GM12878 (cell line): ENCODE measurements at regions not wholly inside any gene's neighbourhood (a gene's known extent, or its start where the extent isn't known, plus 50 kb on each side); places are given as distances from the start of the nearest gene placed in this dataset.

ENCODE experiments used
- ATAC-seq: fragments of 200-7000 bp; cut with Tn5 transposase; 3 replicates; pipeline ENCODE4 v1.9.1; 2020; ENCODE audit warnings: mild to moderate bottlenecking, moderate library complexity
- BruUV-seq: library from RNA; stranded (reverse); fragments of 400-500 nt; replicated peaks from 2 replicates; lab custom pipeline; 2021; lab: Mats Ljungman, UMichigan
- CTCF ChIA-PET: fragments of 300-600 bp; sonication (Branson Sonifier 250); formaldehyde crosslinking; extraction: SDS; loops from one replicate; lab custom pipeline; 2021; ENCODE audit warnings: inconsistent platforms; lab: Yijun Ruan, JAX
- POLR2A ChIA-PET: fragments of 350-600 bp; formaldehyde crosslinking; extraction: SDS; loops from one replicate; lab custom pipeline; 2021; ENCODE audit warnings: inconsistent platforms; lab: Charles Lee
- RAD21 ChIA-PET: fragments of 300-600 bp; sonication (Branson Sonifier 250); formaldehyde crosslinking; loops from one replicate; lab custom pipeline; 2023; ENCODE audit warnings: antibody characterized with exemption; ENCODE audit not compliant: unreplicated experiment; lab: Charles Lee
- SMC1A ChIA-PET: fragments of 300-600 bp; sonication (Branson Sonifier 250); formaldehyde crosslinking; loops from one replicate; lab custom pipeline; 2023; ENCODE audit not compliant: unreplicated experiment, uncharacterized antibody; lab: Charles Lee
- DNase-seq: peaks from one replicate; pipeline ENCODE4 v3.0.0-alpha.2; 2011; ENCODE audit warnings: low read depth, low spot score
- FAIRE-seq: peaks from 3 replicates; lab custom pipeline; 2011; peaks lifted over from hg19 to GRCh38; lab: Jason Lieb, UNC
- H2AFZ ChIP-seq: 2 replicates; pipeline ENCODE4 v1.6.0; 2011; ENCODE audit warnings: low read depth, low read length, control low read depth; ENCODE audit not compliant: control insufficient read depth
- H3K27ac ChIP-seq: 2 replicates; pipeline ENCODE4 v1.5.1; 2011; ENCODE audit warnings: control low read depth; ENCODE audit not compliant: control insufficient read depth, insufficient read depth
- H3K27me3 ChIP-seq, 2 experiments: replicated peaks in 1 of 2; 2 replicates each; pipeline versions ENCODE4 v1.6.0 to v1.6.1; 2011; ENCODE audit warnings: low read length in 1 of 2; ENCODE audit not compliant: control insufficient read depth in 2 of 2, insufficient read depth in 2 of 2
- H3K36me3 ChIP-seq, 2 experiments: 2 replicates each; pipeline ENCODE4 v1.5.1; 2011; ENCODE audit warnings: low read length in 1 of 2; ENCODE audit not compliant: control insufficient read depth in 2 of 2, insufficient read depth in 2 of 2
- H3K4me1 ChIP-seq: 2 replicates; pipeline ENCODE4 v1.6.1; 2011; ENCODE audit warnings: mild to moderate bottlenecking, low read length, moderate library complexity, mixed read lengths; ENCODE audit not compliant: control insufficient read depth, insufficient read depth
- H3K4me2 ChIP-seq: 2 replicates; pipeline ENCODE4 v1.6.0; 2011; ENCODE audit warnings: control low read depth; ENCODE audit not compliant: control insufficient read depth, insufficient read depth
- H3K4me3 ChIP-seq: fragments of 200-600 bp; sonication (generic); 2 replicates; pipeline ENCODE4 v1.5.1; 2016
- H3K79me2 ChIP-seq: 2 replicates; pipeline ENCODE4 v1.6.0; 2011; ENCODE audit warnings: low read length; ENCODE audit not compliant: control insufficient read depth, insufficient read depth
- H3K9ac ChIP-seq: 2 replicates; pipeline ENCODE4 v1.8.0; 2011; ENCODE audit warnings: low read length, control low read depth, mixed read lengths; ENCODE audit not compliant: control insufficient read depth, insufficient read depth
- H3K9me3 ChIP-seq: replicated peaks from 3 replicates; pipeline ENCODE4 v1.5.1; 2011; ENCODE audit warnings: mild to moderate bottlenecking, low read length; ENCODE audit not compliant: control insufficient read depth, insufficient read depth
- H4K20me1 ChIP-seq: 2 replicates; pipeline ENCODE4 v1.6.0; 2011; ENCODE audit not compliant: control insufficient read depth, insufficient read depth
- CUX1 ChIP-seq: IDR thresholded peaks from 2 replicates; pipeline ENCODE4 v1.6.1; 2012; ENCODE audit warnings: improper control_type of control experiment, low read depth, low read length; ENCODE audit not compliant: insufficient replicate concordance
- DPF2 ChIP-seq: fragments of 450-650 bp; IDR thresholded peaks from 2 replicates; pipeline ENCODE4 v1.6.1; 2017; ENCODE audit warnings: mild to moderate bottlenecking
- ETV6 ChIP-seq, 2 experiments: fragments of 450-650 bp in 1 of 2; IDR thresholded peaks in 1 of 2; conservative IDR thresholded peaks in 1 of 2; 2 replicates each; pipeline ENCODE4 v1.6.1; 2014; ENCODE audit warnings: antibody characterized with exemption in 1 of 2, borderline replicate concordance in 1 of 2, low read depth in 1 of 2, mild to moderate bottlenecking in 1 of 2, moderate library complexity in 1 of 2
- FOXM1 ChIP-seq: IDR thresholded peaks from 2 replicates; pipeline ENCODE4 v1.6.1; 2012; ENCODE audit warnings: low read depth, mild to moderate bottlenecking, inconsistent platforms, low read length, moderate library complexity
- HDGF ChIP-seq: fragments of 450-650 bp; IDR thresholded peaks from 2 replicates; pipeline ENCODE4 v1.6.1; 2016; ENCODE audit warnings: antibody characterized with exemption
- IKZF2 ChIP-seq, 2 experiments: fragments of 450-650 bp; IDR thresholded peaks; 2 replicates each; pipeline ENCODE4 v1.6.1; 2017; ENCODE audit warnings: mild to moderate bottlenecking in 2 of 2, moderate library complexity in 2 of 2
- NFYA ChIP-seq: IDR thresholded peaks from 2 replicates; pipeline ENCODE4 v1.6.1; 2011; ENCODE audit warnings: low read depth, mild to moderate bottlenecking, low read length, improper control_type of control experiment, borderline replicate concordance
- SPI1 ChIP-seq: IDR thresholded peaks from 2 replicates; pipeline ENCODE4 v1.6.1; 2011; ENCODE audit warnings: low read depth, mild to moderate bottlenecking, low read length, moderate library complexity, borderline replicate concordance; ENCODE audit not compliant: insufficient read depth
- SREBF1 ChIP-seq: IDR thresholded peaks from 2 replicates; pipeline ENCODE4 v1.6.1; 2012; ENCODE audit warnings: mild to moderate bottlenecking, low read length
- WGBS: methylation state at CpG from one replicate; pipeline ENCODE4 v1.1.6; 2016; ENCODE audit warnings: low lambda C conversion rate; ENCODE audit not compliant: insufficient replicate concordance, insufficient coverage; ENCODE audit errors: missing lambda C conversion rate; 5-methylcytosine and 5-hydroxymethylcytosine counted together
- in situ Hi-C: fragments of 300-500 bp; cut with MboI; formaldehyde crosslinking; loops from 9 replicates; pipeline ENCODE4 v1.14.3; 2018; ENCODE audit warnings: mixed read lengths
- intact Hi-C: fragments of 100-400 bp; cut with micrococcal nuclease; formaldehyde crosslinking; loops from one replicate; pipeline ENCODE4 v1.14.2; 2022; ENCODE audit not compliant: unreplicated experiment

GRCh38 chr1:18542351-18542750 lies 61.6 kb downstream of the KLHDC7A start (continued):
- no peak for TF ChIP-seq CUX1

DNA sequence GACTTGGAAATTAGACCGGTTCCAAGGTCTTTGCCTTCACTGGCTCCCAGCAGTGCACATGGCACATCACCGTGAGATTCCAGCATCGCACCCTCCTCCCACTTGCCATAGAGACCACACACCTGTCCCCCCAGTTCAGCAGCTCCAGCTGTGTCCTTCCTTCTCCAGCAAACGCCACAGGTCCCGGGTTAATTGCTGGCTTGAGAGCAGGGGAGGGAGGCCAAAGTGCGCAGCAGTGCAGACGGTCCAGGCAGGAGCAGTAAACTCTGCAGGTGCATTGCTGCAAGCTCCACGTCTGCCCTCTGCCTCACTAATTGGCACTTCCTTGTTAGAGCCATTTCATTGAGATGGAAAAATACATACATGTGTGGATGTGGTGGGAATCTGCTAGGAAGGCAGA lies 65.3 kb downstream of the KLHDC7A start:
- SMC1A ChIA-PET, result no interaction called here
- BruUV-seq, result no TSS peak
- no peak overlapping the region for H3K9ac ChIP-seq
- FAIRE-seq (no peak), DNase-seq (no peak), ATAC-seq (no peak)
- WGBS, result 31% methylated on average over 8 of the region's 8 CpGs
- no peaks in the 10 kb centered on the region for H3K9me3 ChIP-seq
- no peak overlapping the region for H2AFZ ChIP-seq
- H3K4me3 ChIP-seq, result no peak overlapping the region
- no peak overlapping the region for H3K27ac ChIP-seq
- intact Hi-C loops (no loop called here), in situ Hi-C loops (no loop called here)
- RAD21 ChIA-PET, result no interaction called here
- H3K27me3 ChIP-seq, result peaks cover 0 to 5% of the 10 kb centered on the region in 2 experiments; a peak in 3 of 4 replicates
- no peaks in the 10 kb centered on the region for H4K20me1 ChIP-seq
- H3K4me1 ChIP-seq, result no peaks in the 10 kb centered on the region
- no peak overlapping the region for H3K4me2 ChIP-seq
- H3K79me2 ChIP-seq, result no peaks in the 10 kb centered on the region
- no peaks in the 10 kb centered on the region for H3K36me3 ChIP-seq
- POLR2A ChIA-PET, result no interaction called here
- CTCF ChIA-PET, result no interaction called here
- TF ChIP-seq IKZF2 (IDR thresholded peaks at IDR 0.05) (no peak), CUX1 (no peak), NFYA (no peak), SREBF1 (no peak), FOXM1 (no peak), DPF2 (no peak), HDGF (no peak), ETV6 (conservative IDR thresholded peaks at IDR 0.05 in 1 of 2, IDR thresholded peaks at IDR 0.05 in 1 of 2; ENCODE audit: borderline replicate concordance in 1 of 2, low read depth in 1 of 2) (no peak), SPI1 (no peak)
